ENCODE measurements at regions not wholly inside any gene's neighbourhood (a gene's known extent, or its start where the extent isn't known, plus 50 kb on each side); places are given as distances from the start of the nearest gene placed in this dataset.

DNA sequence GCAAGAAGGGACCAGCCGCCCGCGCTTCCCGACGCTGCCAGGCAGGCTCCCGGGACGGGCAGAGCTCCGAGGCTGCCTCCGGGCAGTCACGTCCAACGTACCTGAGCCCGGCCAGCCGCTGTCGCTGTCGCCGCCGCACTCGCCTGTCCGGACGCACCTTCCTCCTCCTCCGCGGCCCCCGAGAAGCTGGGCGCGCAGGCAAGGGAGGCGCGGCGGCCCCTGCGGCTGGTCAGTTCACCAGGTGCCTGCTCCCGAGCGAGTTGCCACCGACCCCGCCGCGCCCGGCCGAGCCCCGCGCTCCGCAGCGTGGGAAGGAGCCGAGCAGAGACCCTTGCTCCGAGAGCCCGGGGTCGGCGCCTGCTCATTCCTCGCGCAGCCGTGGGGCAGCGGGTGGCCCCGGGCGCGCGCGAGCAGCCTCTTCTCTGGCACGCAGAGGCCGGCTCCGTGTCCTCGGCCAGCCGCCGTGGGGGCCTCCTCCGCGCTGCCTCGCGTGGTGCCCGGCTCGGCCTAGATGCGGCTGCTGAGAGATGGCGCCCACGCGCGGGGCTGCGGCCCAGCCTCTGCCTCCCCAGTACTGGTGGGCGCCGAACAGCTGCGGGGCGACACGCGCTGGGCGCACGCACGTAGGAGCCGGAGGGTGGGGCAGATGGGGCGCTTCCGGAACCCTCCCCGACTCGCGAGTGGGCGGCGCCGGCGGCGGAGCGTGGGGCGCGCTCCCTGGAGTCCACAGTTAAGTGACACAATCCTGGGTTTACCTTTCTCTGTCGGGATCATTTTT is 419.4 kb downstream of the UQCRFS1 start:
- DNase-seq (ENCODE audit: extremely low read depth in 1 of 2, low read depth in 1 of 2) = no peak

DNA sequence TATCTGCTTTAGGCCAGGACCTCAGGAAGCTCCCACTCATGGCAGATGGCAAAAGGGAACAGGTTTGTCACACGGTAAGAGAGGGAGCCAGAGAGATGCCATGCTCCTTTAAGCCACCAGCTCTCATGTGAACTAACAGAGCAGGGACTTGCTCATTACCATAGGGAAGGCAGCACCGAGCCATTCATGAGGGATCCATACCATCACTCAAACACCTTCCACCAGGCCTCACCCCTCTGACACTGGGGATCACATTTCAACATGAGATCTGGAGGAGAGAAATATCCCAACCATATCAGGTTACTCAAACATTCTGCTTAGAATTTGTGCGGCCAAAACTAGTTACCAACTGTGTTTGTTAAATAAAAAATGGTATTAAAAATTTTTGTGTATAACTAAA is 427.0 kb downstream of the UQCRFS1 start:
- DNase-seq (ENCODE audit: extremely low read depth in 1 of 2, low read depth in 1 of 2) = no peak

GRCh38 chr19:28764066-28764465 is 448.9 kb downstream of the UQCRFS1 start:
- no peak for DNase-seq (ENCODE audit: extremely low read depth in 1 of 2, low read depth in 1 of 2)

DNA sequence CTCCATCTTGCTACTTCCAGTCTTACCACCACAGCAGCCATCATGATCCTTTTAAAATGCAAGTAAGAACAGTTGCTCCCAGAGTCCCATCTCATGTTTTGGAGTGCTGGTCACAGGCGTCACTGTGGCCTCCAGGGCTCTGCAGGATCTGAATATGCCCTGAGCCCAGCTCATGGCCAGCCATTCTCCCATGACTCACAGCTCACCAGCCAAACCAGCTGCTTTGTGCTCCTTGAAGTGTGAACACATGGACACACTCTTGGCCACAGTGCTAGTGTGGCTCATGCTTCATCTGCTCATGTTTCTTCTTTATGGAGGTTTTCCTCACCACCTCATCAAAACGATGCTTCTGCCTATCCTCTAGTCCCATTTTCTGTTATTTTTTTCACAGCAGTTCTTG is 466.5 kb downstream of the UQCRFS1 start:
- no peak for DNase-seq (ENCODE audit: extremely low read depth in 1 of 2, low read depth in 1 of 2)

- DNase-seq (ENCODE audit: extremely low read depth in 1 of 2, low read depth in 1 of 2) = no peak
Measured at GRCh38 chr19:28744943-28745342, 468.0 kb downstream of the UQCRFS1 start.

- no peak for DNase-seq (ENCODE audit: extremely low read depth in 1 of 2, low read depth in 1 of 2)
Measured at GRCh38 chr19:28744014-28744413, 468.9 kb downstream of the UQCRFS1 start.

DNA sequence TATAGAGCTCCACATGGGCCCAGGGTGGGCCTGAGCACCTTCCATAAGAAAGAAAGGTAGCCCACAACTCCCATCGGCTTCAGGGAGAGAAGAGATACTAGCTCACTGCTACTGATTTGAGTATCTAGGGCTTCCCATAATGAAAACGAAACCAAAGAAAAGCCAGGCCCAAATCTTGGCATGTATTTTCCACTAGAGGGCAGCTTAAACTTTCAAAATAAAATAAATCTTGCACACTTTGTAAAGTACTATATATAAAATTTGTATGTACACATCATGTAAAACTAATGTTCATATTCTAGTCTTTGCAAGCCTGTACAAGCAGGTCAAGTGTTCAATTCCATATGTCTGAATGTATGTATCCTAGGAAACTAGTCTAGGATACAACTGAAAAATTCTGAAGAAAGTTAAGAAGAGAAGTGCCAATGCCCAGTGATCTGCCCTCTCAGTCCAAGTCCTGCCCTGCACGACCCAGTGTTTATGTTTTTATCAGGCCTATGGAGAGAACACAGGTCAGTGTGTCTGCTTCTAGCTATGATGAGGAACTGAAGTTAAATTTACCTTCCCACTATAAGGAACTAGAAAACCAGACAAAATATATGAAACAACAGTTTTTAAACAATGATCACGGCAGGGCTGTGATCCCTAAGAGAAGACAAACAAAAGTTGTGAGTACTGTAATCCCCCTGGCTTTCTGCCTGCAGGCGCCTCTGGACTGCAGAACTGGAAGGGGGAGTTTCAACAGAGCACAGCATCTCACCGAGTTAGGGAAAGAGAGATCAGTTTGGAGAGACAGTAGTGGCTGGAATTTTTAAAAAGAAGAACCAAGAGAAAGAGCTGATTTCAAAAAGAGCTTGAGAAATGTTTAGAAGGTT is 475.7 kb downstream of the UQCRFS1 start:
- no peak for DNase-seq (ENCODE audit: extremely low read depth in 1 of 2, low read depth in 1 of 2)

DNA sequence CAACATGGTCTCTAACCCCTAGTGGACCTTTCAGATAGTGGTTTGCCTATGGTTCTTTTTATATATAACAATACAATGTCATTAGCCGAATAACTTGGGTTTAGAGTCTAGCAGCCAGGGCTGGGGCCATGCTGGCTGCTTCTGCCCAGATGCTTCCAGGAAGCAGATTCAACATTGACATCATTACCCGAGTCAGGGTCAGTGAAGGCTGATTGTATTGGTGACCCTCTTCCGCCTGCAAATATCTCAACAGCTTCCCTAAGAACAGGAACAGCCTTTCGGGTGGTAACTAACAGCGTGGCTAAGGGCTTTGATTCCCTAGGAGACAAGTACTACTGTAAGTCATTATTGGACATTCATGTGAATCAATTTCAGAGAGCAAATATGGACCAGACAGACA is 476.4 kb downstream of the UQCRFS1 start:
- DNase-seq (ENCODE audit: extremely low read depth in 1 of 2, low read depth in 1 of 2) = no peak

- DNase-seq (ENCODE audit: extremely low read depth in 1 of 2, low read depth in 1 of 2) = no peak
Measured at GRCh38 chr19:28731577-28731976, 481.4 kb downstream of the UQCRFS1 start.

- DNase-seq (ENCODE audit: extremely low read depth in 1 of 2, low read depth in 1 of 2) = no peak
Measured at GRCh38 chr19:28730791-28731512, 482.0 kb downstream of the UQCRFS1 start.

- DNase-seq (ENCODE audit: extremely low read depth in 1 of 2, low read depth in 1 of 2) = no peak
Measured at GRCh38 chr19:28727480-28728159, 485.3 kb downstream of the UQCRFS1 start.

GRCh38 chr19:28726533-28727479 is 486.1 kb downstream of the UQCRFS1 start:
- no peak for DNase-seq (ENCODE audit: extremely low read depth in 1 of 2, low read depth in 1 of 2)

GRCh38 chr19:28718909-28719308 is 494.0 kb downstream of the UQCRFS1 start:
- no peak for DNase-seq (ENCODE audit: extremely low read depth in 1 of 2, low read depth in 1 of 2)

- DNase-seq (ENCODE audit: extremely low read depth in 1 of 2, low read depth in 1 of 2) = peak in 1 of 2 donors; percentile 7
Measured at GRCh38 chr19:28715157-28715556, 497.8 kb downstream of the UQCRFS1 start.

- no peak for DNase-seq (ENCODE audit: extremely low read depth in 1 of 2, low read depth in 1 of 2)
Measured at GRCh38 chr19:28711411-28711810, 501.5 kb downstream of the UQCRFS1 start.

DNA sequence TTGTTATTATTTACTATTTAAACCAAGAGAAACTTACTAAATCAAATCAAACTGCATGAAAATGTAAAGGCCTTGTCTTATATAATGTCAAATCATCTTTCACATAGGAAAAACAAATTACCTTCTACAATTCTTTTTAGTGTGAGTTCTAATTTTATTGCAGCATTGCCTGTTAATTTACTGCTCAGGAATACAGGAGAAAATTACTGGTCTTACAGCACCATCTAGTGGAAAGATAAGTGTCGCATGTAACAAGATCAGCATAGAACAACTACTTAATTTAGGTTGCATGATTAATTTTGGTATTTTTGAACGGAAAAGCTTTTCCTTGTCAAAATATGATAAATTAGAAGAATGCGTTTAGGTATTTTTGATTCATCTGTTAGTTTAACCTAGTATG is 502.7 kb downstream of the UQCRFS1 start:
- DNase-seq (ENCODE audit: extremely low read depth in 1 of 2, low read depth in 1 of 2) = no peak

- no peak for DNase-seq (ENCODE audit: extremely low read depth in 1 of 2, low read depth in 1 of 2)
Measured at GRCh38 chr19:28706693-28707092, 506.3 kb downstream of the UQCRFS1 start.

DNA sequence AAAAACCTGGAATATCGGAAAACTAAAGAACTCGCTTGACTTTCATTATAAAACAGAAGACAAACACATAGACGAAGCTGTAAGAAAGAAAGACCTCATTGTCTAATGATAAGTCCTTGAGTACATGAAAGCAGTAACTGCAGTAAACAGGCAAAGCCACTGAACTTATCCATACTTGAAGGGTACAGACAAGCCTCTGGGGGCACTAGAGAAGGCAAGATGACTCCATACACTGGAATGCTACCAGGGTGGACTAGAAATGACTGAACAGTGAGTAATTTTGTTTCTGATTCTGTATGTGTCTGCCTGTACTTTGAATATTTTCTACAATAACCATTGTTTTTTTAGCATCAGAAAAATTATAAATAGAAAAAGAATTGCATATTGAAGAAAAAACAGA is 507.9 kb downstream of the UQCRFS1 start:
- no peak for DNase-seq (ENCODE audit: extremely low read depth in 1 of 2, low read depth in 1 of 2)

DNA sequence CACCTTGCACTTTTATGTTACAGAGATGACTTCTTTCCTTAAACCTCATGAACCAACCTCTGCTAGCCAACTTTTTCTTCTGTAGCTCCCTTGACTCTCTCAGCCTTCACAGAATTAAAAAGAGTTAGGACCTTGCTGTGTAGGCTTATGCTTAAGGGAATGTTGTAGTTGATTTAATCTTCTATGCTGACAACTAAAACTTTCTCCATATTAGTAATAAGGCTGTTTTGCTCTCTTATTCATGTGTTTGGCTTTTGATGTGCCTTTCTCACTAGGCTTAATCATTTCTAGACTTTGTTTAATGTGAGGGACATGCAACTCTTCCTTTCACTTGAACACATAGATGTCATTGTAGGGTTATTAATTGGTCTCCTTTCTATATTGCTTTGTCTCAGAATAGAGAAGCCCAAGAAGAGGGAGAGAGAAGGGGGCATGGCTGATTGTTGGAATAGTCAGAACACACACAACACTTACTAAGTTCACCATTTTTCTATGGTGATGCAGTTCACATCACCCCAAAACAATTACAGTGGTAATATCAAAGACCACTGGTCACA is 509.5 kb downstream of the UQCRFS1 start:
- DNase-seq (ENCODE audit: extremely low read depth in 1 of 2, low read depth in 1 of 2) = no peak

Data from activated CD8-positive, alpha-beta memory T cell treated with anti-CD3 and anti-CD28 coated beads for 1 hour (primary cell).